HL-60/S4 treated with retinoic acid at 250 ng/mL for 4 days and 3 days (cell line): ENCODE measurements at regions not wholly inside any gene's neighbourhood (a gene's known extent, or its start where the extent isn't known, plus 50 kb on each side); places are given as distances from the start of the nearest gene placed in this dataset.

Source experiments
- in situ Hi-C: fragments of 300-500 bp; cut with MboI; formaldehyde crosslinking; loops from 2 replicates; pipeline ENCODE4 v1.7.0; 2022; ENCODE audit warnings: low sequenced_read_pairs

DNA sequence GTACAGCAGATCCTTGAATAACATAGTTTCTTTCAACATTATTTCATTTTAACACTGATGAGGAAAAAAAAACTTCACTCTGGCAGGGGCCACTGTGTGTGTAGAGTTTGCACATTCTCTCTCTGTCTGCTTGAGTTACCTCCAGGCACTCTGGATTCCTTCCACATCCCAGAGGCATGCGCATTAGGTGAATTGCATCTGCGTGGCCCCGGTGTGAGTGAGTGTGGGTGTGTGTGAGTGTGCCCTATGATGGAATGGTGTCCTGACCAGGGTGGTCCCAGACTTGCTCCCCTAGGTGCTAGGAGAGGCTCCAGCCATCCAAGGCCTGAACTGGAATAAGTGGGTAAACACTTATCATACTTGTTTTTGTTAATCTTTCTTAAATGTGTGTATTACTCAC is 90.6 kb upstream of the LRIG3 start:
- in situ Hi-C loops: no loop called here

DNA sequence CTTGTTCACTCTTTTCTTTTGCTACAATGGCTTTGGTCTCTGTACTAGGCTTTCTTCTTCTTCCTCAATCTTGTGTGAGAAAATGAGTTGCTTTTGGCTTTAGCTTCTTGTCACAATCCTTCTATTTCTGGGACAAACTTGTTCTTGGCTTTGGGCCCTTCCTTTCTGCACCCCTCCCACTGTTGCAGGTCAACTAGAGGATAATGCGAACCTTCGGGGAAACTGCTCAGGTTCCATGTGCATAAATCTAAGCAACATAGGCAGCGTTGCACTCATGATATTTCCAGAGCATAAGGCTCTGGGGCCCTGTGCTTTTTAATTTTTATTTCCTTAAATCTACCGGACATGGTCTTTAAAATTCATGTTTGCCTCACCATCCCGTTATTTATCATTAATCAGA is 89.8 kb upstream of the LRIG3 start:
- in situ Hi-C loops: no loop called here

DNA sequence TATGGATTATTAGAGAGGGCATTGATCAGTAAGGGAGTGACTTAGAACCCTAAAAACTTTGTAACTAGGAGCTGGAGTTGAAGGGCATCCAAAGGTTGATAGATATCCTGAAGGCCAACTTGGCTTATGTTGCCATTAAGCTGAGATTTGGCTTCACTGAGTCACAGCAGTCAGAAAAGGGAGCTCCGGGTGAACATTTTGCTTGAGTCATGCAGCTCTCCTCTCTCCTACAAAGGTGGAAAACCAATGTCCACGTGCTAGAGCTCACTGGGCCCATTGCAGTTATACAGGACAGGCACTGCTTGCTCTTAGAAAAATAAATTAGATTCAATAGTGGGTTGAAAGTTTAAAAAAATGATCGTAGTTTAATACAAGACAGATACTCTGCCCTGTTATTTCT is 87.3 kb upstream of the LRIG3 start:
- in situ Hi-C loops: no loop called here

DNA sequence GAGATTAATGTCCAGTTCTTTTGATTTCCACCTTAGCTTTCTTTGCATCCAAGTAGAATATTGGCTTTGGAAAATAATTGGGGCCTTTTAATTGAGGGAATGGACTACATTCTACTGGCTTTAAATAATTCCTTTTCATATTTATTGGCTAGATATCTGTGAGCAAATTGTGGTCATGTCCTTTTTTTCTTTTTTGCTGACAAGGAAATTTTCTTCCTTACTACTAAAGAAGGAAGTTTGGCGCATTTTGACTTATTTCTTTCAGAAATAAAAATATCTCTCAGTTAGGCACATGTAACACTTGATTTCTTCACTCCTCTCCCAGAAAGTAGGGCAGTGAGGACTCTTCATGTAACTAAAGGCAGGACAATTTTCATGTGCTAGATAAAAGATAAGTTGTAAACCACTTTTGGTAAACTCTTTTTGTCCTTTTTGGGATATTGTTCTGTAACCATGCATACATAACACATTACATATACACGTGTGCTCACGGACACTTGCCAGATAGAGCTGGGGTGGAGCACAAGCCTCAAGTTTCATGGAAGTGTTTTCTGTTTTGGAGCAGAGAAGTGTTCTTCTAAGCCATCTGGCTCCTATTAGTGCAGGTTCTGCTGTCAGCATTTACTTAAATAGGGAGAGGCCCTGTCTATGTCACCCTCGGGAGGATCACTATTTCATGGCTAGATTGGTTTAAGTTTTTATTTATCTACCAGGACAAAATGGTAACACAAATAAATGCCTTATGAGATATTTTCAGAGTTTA is 85.1 kb upstream of the LRIG3 start:
- in situ Hi-C loops: no loop called here

DNA sequence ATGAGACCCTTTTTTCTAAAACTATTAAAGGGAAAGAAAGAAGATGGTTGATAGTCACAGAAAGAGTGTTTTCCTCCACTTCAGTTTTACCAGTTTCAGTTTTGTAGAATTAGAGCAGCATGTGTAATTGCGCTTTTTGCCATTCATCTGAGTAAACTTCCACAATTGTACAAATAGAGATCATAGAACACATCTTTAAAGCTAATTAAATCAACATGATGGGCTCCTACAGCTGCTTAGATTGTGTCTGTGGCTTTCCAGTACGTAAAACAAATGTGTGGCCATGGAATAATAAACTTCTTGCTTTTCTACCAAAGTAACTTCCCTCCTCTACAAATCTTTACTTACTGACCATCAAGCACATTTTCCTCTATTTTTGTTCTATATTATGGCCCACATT is 84.2 kb upstream of the LRIG3 start:
- in situ Hi-C loops: no loop called here

DNA sequence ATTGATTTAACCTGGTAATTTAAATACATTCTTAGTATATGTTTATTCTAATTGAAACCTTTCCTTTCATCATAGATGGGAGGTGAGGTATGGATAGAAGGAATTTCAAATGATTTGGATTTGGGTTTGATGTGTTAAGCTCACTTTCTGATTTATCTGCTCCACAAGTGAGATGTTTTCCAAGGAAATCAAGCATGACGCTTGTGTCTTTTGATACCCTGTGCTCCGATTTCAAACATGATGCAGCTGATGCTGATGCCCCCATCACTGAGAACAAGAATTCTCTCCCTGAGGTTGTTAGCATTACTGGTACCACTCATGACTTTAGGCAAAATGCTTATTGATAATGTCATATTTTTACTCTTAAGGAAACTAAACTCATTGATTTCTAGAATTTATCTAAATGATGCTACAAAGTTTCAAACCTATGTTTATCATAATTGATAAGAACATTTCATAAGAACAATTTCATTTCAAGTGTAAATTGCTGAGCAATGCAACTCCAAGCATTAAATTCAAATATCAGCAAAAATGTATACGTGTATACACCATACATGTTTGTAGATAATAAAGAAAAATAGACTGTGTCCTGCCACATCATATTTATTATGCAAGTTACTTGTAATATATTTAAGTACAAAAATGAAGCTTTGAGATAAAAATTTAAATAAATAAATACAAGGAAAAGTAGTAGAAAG is 75.5 kb upstream of the LRIG3 start:
- in situ Hi-C loops: no loop called here

DNA sequence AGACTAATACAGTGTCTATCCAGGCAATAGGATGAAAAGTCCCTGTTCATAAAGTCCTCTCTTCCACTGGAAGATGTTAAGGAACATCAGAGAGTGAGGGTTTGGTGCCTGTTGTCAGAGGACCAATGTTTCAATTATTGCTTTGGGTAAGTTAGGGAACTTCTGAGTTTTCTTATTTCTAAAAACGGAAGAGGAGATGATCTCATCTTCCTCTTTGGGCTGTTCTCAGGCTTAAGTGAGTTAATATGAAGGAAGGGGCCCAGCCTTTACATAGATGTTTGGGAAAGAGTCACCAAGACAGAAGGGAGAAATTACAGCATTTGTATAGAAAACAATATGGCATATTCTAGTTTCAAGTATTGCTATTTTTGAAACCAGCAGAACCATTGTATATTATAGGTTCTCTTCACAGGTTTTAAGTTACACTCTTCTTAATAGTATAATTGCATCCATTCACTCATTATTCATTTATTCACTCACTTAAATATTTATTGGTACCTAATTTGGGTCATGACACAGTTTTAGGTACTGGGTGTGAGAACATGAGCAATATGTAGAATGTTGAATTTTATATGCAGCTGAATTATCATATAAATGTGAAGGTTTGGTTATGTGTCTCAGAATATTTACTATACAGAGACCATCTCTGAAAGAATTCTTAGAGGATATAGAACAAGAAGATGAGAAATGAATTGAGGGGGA is 68.5 kb upstream of the LRIG3 start:
- in situ Hi-C loops: no loop called here

DNA sequence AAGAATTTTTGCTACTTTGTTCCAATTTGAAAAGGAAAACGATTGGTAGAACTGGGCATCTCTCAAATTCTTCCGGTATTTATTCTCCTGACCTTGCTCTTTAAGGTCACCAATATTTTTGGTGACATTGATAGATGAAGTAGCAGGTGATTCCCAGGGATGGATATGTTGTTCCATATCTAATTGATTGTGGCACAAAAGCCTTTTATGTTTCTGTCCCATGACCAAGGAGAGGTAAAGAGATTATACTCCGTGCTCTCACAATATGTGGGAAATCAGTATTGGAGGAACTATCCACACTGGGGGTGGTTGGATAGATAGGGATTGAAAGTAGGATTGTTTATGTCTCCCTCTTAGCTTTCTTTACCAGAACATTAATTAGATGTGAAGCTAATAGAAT is 61.7 kb upstream of the LRIG3 start:
- in situ Hi-C loops: no loop called here

DNA sequence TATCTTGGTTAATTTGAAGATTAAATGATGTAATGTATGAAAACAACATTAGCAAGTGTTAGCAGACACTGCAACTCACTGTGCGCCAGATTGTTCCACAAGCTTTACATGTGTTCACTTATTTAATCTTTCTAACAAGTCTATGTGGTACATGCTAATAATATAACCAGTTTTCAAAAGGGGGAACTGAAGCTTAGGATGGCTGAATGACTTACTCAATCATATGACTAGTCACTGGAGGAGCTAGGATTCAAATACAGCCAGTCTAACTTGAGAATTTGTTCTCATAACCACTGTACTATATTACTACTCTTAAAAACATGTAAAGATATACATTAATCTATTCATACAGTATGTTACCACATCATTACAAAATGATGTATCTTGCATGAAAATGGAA is 60.5 kb upstream of the LRIG3 start:
- in situ Hi-C loops: no loop called here

DNA sequence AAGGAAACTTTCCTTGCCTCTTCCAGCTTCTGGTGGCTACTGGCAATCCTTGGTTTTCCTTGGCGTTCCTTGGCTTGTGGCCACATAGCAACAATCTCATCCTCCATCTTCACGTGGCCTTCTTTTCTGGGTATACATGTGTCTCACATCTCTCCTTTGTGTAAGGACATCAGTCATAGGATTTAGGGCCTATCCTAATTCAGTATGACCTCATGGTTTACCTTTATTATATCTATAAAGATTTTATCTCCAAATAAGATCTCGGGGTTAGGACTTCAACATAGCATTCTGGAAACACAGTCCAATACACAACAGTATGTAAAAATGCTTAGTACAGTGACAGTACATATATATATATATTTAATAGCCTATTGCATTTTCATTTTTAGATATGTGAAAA is 58.4 kb upstream of the LRIG3 start:
- in situ Hi-C loops: no loop called here

DNA sequence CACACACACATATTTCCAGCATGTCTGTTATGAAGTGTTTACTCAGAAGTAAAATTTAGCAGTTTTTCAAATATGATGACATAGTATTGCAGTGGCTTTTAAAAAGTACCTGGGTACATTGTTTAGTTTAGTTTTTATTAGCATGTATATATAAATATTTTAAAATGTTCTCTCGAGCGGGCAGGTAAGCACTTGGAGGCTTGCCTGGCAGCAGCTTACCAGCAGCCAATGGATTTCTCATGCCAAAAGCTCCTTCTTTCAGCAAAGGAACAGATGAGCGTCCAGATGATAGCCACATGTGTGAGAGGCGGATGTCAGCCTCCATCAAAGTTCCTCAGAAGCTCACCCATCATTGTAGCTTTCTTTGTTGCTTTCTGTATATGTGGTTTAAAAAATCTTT is 57.2 kb upstream of the LRIG3 start:
- in situ Hi-C loops: no loop called here

DNA sequence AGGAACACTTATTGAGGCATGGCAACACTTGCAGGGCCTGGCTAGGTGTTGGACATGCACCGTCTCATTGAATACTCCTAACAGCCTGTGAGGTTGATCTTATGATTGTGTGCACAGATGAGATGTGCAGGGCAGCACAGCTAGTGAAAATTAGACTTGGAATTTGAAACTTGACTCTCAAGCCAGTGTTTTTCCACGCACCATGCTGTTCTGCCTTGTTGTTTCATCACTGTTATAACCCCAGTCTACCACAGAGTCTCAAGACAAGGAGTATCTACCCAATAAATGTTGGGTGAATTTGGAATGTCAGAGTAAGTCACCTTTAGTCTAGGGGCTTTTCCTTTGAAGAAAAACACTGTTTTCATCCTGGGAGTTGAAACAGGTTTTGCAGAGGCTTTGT is 55.8 kb upstream of the LRIG3 start:
- in situ Hi-C loops: no loop called here
